ENCODE measurements at regions not wholly inside any gene's neighbourhood (a gene's known extent, or its start where the extent isn't known, plus 50 kb on each side); places are given as distances from the start of the nearest gene placed in this dataset.

GRCh38 chr16:35194681-35195080 is 1735.3 kb downstream of the TP53TG3F start:
- Histone ChIP-seq H3K27me3 (no peaks in the 10 kb centered on the region), H3K9me3 (replicated peaks in 1 of 3) (no peaks in the 10 kb centered on the region), H3K4me1 (replicated peaks in 1 of 2) (no peaks in the 10 kb centered on the region), H3K27ac (no peak overlapping the region), H3K36me3 (replicated peaks in 1 of 2) (no peaks in the 10 kb centered on the region), H3K4me3 (no peak overlapping the region)
- intact Hi-C loops (cut with DNase I), result no loop called here
- TF ChIP-seq CTCF (IDR thresholded peaks at IDR 0.05), result no peak
- no peak for TF ChIP-seq POLR2A (IDR thresholded peaks at IDR 0.05)
- no peak for DNase-seq
- WGBS, 4 donors, result 66 to 73% (median 70%) methylated on average over 5 of the region's 5 CpGs

DNA sequence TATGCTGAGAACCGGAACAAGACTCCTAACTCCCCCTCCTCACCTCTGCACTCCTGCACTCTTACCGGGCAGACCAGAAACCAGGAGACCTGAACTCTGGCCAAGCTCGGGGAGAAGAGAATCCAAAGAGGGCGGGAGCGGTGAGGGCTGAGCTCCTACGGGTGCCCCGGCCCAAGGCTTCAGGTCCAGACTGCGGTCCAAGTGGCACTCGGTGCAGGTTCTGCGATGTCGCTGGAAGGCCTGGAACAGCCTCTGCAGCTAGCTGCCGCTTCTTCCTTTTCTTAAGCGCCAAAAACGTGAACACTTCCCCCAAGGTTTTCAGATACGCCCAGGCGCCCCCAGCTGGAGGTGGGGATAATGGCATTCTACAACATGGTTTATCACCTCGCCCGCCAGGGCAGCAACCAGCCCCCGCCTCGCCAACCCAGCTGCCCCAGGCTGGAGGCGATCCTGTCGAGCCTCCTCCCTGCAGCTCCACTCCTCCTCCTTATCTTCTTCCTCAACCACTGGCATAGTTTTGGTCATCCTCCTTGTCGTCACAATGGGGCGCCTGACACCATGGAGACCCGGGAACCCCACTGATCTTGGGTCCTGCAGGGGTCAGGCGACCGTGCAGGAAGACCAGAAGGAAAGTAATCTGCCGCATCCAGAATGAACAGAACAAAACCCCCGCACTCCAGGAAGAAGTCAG is 1735.9 kb downstream of the TP53TG3F start:
- 69 to 77% (median 73%) methylated on average over 26 to 29 of the region's 29 CpGs for WGBS, 4 donors
- Histone ChIP-seq H3K4me1 (replicated peaks in 1 of 2) (no peaks in the 10 kb centered on the region), H3K27me3 (no peaks in the 10 kb centered on the region), H3K9me3 (replicated peaks in 1 of 3) (no peaks in the 10 kb centered on the region), H3K27ac (no peak overlapping the region), H3K36me3 (replicated peaks in 1 of 2) (no peaks in the 10 kb centered on the region), H3K4me3 (no peak overlapping the region)
- TF ChIP-seq CTCF (IDR thresholded peaks at IDR 0.05) (no peak), POLR2A (IDR thresholded peaks at IDR 0.05) (no peak)
- DNase-seq, result no peak
- intact Hi-C loops (cut with DNase I), result no loop called here

GRCh38 chr16:35195864-35196216 is 1736.4 kb downstream of the TP53TG3F start:
- Histone ChIP-seq H3K4me3 (no peak overlapping the region), H3K27me3 (no peaks in the 10 kb centered on the region), H3K36me3 (replicated peaks in 1 of 2) (no peaks in the 10 kb centered on the region), H3K27ac (no peak overlapping the region), H3K4me1 (replicated peaks in 1 of 2) (no peaks in the 10 kb centered on the region), H3K9me3 (replicated peaks in 1 of 3) (no peaks in the 10 kb centered on the region)
- TF ChIP-seq POLR2A (IDR thresholded peaks at IDR 0.05), result no peak
- TF ChIP-seq CTCF (IDR thresholded peaks at IDR 0.05), result no peak
- WGBS, 4 donors, result 76 to 86% (median 84%) methylated on average over 15 of the region's 15 CpGs
- DNase-seq, result no peak
- intact Hi-C loops (cut with DNase I), result no loop called here

DNA sequence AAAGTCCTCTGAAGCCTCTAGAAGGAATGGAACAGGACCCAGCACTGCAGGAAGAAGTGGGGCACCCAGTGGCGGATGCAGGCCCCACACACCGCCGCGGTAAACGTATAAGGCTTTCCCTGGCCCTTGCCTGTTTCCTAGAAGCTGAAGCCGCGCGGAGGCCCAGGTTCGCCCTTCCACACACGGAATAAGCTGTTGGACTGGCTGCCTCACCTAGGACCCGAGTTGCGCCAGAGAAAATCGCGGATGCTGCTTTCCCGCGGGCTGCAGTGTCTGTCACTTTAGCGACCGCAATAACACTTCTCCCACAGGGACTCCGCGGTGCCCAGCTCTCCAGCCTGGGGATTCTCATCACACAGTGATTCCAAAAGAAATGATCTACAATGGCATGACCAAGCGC is 1736.9 kb downstream of the TP53TG3F start:
- no peaks in the 10 kb centered on the region for H3K36me3 ChIP-seq (replicated peaks in 1 of 2)
- H3K9me3 ChIP-seq (replicated peaks in 1 of 3), result no peaks in the 10 kb centered on the region
- H3K4me3 ChIP-seq, result no peak overlapping the region
- no peaks in the 10 kb centered on the region for H3K27me3 ChIP-seq
- WGBS, 4 donors, result 73 to 79% (median 78%) methylated on average over 11 to 21 of the region's 21 CpGs
- no peaks in the 10 kb centered on the region for H3K4me1 ChIP-seq (replicated peaks in 1 of 2)
- TF ChIP-seq POLR2A (IDR thresholded peaks at IDR 0.05), result no peak
- TF ChIP-seq CTCF (IDR thresholded peaks at IDR 0.05), result no peak
- intact Hi-C loops (cut with DNase I), result no loop called here
- no peak overlapping the region for H3K27ac ChIP-seq
- no peak for DNase-seq

Data from adrenal gland (tissue), 9 donors.